Heart left ventricle (tissue), 16 donors: ENCODE measurements at regions not wholly inside any gene's neighbourhood (a gene's known extent, or its start where the extent isn't known, plus 50 kb on each side); places are given as distances from the start of the nearest gene placed in this dataset.

Source experiments
- ATAC-seq, 4 donors: fragments of 200-7000 bp; cut with Tn5 transposase; one replicate each; pipeline ENCODE4 v1.9.1; 2020 to 2022; ENCODE audit warnings: moderate library complexity in 4 of 4, mild to moderate bottlenecking in 3 of 4, moderate number of reproducible peaks in 1 of 4
- DNase-seq, 5 donors: peaks; one replicate each; pipeline ENCODE4 v3.0.0-alpha.2; 2020
- H3K27ac ChIP-seq, 12 donors: fragments of 200-600 bp; sonication (generic) in 4 of 12; one replicate each; pipeline versions ENCODE4 v1.5.0 to v1.8.0; 2016 to 2022; ENCODE audit warnings: mild to moderate bottlenecking in 2 of 12
- H3K27me3 ChIP-seq, 9 donors: fragments of 200-600 bp; sonication (generic) in 2 of 9; one replicate each; pipeline versions ENCODE4 v1.5.1 to v1.8.0; 2016 to 2022; ENCODE audit warnings: mild to moderate bottlenecking in 3 of 9
- H3K36me3 ChIP-seq, 9 donors: fragments of 200-600 bp; sonication (generic) in 2 of 9; one replicate each; pipeline versions ENCODE4 v1.5.0 to v1.8.0; 2018 to 2022; ENCODE audit warnings: mild to moderate bottlenecking in 2 of 9
- H3K4me1 ChIP-seq, 12 donors: fragments of 200-600 bp; sonication (generic) in 4 of 12; one replicate each; pipeline versions ENCODE4 v1.5.0 to v1.8.0; 2016 to 2022; ENCODE audit warnings: mild to moderate bottlenecking in 3 of 12
- H3K4me3 ChIP-seq, 12 donors: fragments of 200-600 bp; sonication (generic) in 4 of 12; one replicate each; pipeline versions ENCODE4 v1.5.0 to v1.8.0; 2017 to 2022; ENCODE audit warnings: mild to moderate bottlenecking in 9 of 12, moderate library complexity in 4 of 12
- H3K9me3 ChIP-seq, 12 donors: fragments of 200-600 bp; sonication (generic) in 4 of 12; one replicate each; pipeline versions ENCODE4 v1.5.0 to v1.8.0; 2016 to 2022; ENCODE audit warnings: mild to moderate bottlenecking in 1 of 12
- POLR2A ChIP-seq, 2 donors: fragments of 450-650 bp; IDR thresholded peaks; one replicate each; pipeline ENCODE4 v1.6.1; 2017; ENCODE audit warnings: antibody characterized with exemption in 2 of 2, mild to moderate bottlenecking in 2 of 2, moderate library complexity in 2 of 2
- WGBS, 4 donors: extraction: QIAGEN DNeasy Blood & Tissue Kit in 2 of 4; methylation state at CpG; one replicate each; pipeline versions ENCODE4 v1.1.5 to v1.1.7; 2013 to 2018; 5-methylcytosine and 5-hydroxymethylcytosine counted together
- intact Hi-C, 10 donors: fragments of 100-400 bp; cut with DNase I; formaldehyde crosslinking; loops; one replicate each; pipeline versions ENCODE4 v1.11.1 to v1.14.2; 2022
- TF ChIP-seq, protein P1 (sequence below), 12 donors: fragments of 200-600 bp; sonication (generic) in 4 of 12; IDR thresholded peaks; one replicate each; pipeline versions ENCODE4 v1.5.0 to v1.8.0; 2018 to 2022; ENCODE audit warnings: antibody characterized with exemption in 12 of 12, mild to moderate bottlenecking in 5 of 12
- donor health status: ischemic (EF 13 %, LVEDD 7.1; RV severe dilation, severe dysfunction).
- donor health status: healthy with polysubstance abuse.
- donor health status: DM: no; HTN: yes; CAD: no.
- donor health status: DM: no; HTN: no; CAD: no.
- donor health status: ischemic (EF 25% LVEDD 6.9; RV normal size, moderate dysfunction).
- donor health status: ischemic (EF 25% LVEDD 5.7; RV mildly dilated, moderate dysfunction).
- donor health status: healthy.
- donor health status: DM: yes; HTN: yes; CAD: no.
- donor health status: ischemic (EF 35%, LVEDD 5.7; RV mildly dilated, moderate dysfunction).
- donor health status: nonischemic (EF 11% LVEDD 7.7; RV severe dilation, severe dysfunction).
- donor health status: DM: yes; HTN: yes; CAD: no.
- donor health status: PGD.
- donor health status: ischemic (EF 29% LVEDD 5.4; RV normal size, mild dysfunction).
- donor health status: nonischemic (EF 23%, LVEDD 6.1; RV moderate dilation, normal function).

DNA sequence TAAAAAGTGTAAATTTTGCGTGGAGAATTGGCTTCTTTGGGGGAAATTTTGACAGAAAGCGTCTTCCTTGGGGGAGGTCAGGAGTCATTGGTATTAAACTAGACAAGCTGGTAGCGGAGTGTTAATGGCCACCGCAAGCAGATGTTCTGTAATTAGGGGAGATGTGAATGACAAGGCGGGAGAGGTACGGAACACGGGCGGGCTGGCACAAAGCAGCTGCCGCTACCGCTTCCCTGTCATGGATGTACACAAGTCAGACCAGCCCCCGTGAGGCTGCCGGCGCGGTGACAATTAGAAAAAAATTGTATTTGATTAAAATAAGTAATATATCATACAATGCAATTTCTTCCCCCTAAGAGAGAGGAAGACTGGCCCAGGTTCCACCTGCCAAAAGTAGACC, 501.6 kb downstream of the VRK1 start:
- Histone ChIP-seq H3K4me1 (no peaks in the 10 kb centered on the region), H3K27ac (no peak overlapping the region), H3K36me3 (no peaks in the 10 kb centered on the region), H3K27me3 (peaks cover 0 to 39% (median 0%) of the 10 kb centered on the region in 9 donors), H3K9me3 (no peaks in the 10 kb centered on the region), H3K4me3 (no peak overlapping the region)
- TF ChIP-seq POLR2A (IDR thresholded peaks at IDR 0.05): no peak
- TF ChIP-seq, protein P1, sequence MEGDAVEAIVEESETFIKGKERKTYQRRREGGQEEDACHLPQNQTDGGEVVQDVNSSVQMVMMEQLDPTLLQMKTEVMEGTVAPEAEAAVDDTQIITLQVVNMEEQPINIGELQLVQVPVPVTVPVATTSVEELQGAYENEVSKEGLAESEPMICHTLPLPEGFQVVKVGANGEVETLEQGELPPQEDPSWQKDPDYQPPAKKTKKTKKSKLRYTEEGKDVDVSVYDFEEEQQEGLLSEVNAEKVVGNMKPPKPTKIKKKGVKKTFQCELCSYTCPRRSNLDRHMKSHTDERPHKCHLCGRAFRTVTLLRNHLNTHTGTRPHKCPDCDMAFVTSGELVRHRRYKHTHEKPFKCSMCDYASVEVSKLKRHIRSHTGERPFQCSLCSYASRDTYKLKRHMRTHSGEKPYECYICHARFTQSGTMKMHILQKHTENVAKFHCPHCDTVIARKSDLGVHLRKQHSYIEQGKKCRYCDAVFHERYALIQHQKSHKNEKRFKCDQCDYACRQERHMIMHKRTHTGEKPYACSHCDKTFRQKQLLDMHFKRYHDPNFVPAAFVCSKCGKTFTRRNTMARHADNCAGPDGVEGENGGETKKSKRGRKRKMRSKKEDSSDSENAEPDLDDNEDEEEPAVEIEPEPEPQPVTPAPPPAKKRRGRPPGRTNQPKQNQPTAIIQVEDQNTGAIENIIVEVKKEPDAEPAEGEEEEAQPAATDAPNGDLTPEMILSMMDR (IDR thresholded peaks at IDR 0.05): no peak
- no peak for DNase-seq
- WGBS, 4 donors: 86 to 91% (median 87%) methylated on average over 14 of the region's 14 CpGs
- intact Hi-C loops: no loop called here
- no peak for ATAC-seq

DNA sequence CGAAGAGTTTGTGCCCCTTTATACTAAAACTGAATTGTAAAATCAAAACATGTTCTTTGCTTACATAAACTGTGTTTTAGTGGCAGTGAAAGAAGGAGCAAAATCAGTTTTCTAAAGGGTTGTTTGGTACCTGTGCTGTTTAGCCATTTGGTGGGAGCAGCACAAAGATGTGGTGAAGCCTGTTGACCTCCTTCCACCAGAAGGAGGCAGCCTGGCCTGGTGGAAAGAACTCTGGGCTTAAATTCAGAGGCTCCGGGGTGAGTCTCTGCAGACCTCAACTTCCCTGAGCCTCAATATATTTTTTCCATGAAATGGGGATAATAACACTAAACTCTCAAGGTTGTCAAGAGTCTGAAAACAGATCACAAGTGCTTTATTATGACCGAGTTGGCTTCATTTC, 502.5 kb downstream of the VRK1 start:
- no peak overlapping the region for H3K27ac ChIP-seq
- TF ChIP-seq POLR2A (IDR thresholded peaks at IDR 0.05): no peak
- TF ChIP-seq, protein P1 (IDR thresholded peaks at IDR 0.05): no peak
- intact Hi-C loops: no loop called here
- no peak for ATAC-seq
- no peaks in the 10 kb centered on the region for H3K36me3 ChIP-seq
- no peak overlapping the region for H3K4me3 ChIP-seq
- DNase-seq: no peak
- WGBS, 4 donors: 50 to 67% (median 60%) methylated on average over 3 of the region's 3 CpGs
- peaks cover 0 to 37% (median 0%) of the 10 kb centered on the region in 9 donors for H3K27me3 ChIP-seq
- no peaks in the 10 kb centered on the region for H3K9me3 ChIP-seq
- no peaks in the 10 kb centered on the region for H3K4me1 ChIP-seq

DNA sequence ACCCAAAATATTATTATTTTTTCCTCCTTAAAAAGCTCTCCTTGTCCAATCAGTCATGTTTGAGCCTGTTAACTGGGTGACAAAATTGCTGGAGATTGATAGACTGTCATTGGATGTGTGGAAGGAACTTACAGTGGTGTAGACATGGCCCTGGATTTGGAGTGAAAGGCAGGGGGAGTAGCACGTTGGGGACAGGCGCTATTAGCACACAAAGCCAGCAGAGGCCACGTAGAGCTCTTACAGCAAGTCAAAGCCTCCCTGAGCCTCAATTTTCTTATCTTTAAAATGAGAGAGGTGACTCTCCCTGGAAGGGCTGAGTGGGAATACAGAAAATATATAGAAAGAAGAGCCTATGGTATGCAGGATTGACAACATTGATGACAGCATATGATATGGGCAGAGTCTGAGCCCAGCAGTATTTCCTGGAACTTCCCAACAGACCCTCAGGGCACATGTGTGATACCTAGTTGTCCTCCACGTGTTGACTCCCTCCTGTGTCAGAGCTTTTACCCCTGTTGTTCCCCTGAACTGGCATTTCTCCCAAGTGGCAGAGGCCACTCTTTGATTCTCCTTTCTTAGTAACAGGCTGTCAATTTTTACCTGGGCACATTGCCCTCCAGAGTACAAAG, 504.9 kb downstream of the VRK1 start:
- 22 to 31% (median 27%) methylated on average over 4 of the region's 4 CpGs for WGBS, 4 donors
- intact Hi-C loops: no loop called here
- H3K36me3 ChIP-seq: no peaks in the 10 kb centered on the region
- H3K4me1 ChIP-seq: no peaks in the 10 kb centered on the region
- no peak overlapping the region for H3K4me3 ChIP-seq
- H3K27me3 ChIP-seq: peaks cover 0 to 22% (median 0%) of the 10 kb centered on the region in 9 donors
- DNase-seq (no peak), ATAC-seq (no peak)
- no peak for TF ChIP-seq POLR2A (IDR thresholded peaks at IDR 0.05)
- TF ChIP-seq, protein P1 (IDR thresholded peaks at IDR 0.05): no peak
- H3K9me3 ChIP-seq: no peaks in the 10 kb centered on the region
- no peak overlapping the region for H3K27ac ChIP-seq

DNA sequence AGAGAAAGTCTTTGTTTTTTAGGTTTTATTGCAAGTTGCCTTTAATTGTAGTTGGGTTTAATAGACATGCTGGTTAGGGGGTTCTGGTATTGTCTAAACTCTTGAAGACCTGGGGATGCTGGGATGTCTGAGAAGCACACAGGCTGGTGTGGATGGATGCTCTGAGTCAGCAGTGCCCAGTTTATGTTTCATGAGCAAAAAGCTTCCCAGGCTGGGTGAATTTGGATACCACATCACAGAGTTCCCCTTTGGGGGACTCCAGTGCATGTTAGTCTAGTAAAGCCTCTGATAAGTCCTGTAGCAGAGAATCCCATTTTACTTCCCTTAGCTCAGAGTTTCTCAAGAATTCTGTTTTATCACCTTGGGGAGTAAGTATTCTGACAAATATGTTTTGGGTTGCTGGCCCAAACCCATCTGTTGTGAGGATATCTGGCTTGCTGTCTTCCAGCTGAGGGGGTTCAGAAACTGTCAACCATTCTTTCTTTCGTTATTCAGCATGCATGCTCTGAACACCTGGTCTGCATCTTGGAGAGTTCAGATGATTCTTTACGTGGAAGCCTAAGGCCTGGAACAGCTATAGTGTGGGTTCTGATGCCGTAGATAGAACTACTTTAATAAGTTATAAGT, 509.1 kb downstream of the VRK1 start:
- ATAC-seq (no peak), DNase-seq (no peak)
- Histone ChIP-seq H3K27me3 (no peaks in the 10 kb centered on the region), H3K9me3 (no peaks in the 10 kb centered on the region), H3K4me1 (no peaks in the 10 kb centered on the region), H3K4me3 (no peak overlapping the region), H3K36me3 (no peaks in the 10 kb centered on the region), H3K27ac (no peak overlapping the region)
- TF ChIP-seq, protein P1 (IDR thresholded peaks at IDR 0.05): no peak
- TF ChIP-seq POLR2A (IDR thresholded peaks at IDR 0.05): no peak
- 56 to 76% (median 68%) methylated on average over 3 of the region's 3 CpGs for WGBS, 4 donors
- intact Hi-C loops: no loop called here
